ENCODE measurements at regions not wholly inside any gene's neighbourhood (a gene's known extent, or its start where the extent isn't known, plus 50 kb on each side); places are given as distances from the start of the nearest gene placed in this dataset.

DNA sequence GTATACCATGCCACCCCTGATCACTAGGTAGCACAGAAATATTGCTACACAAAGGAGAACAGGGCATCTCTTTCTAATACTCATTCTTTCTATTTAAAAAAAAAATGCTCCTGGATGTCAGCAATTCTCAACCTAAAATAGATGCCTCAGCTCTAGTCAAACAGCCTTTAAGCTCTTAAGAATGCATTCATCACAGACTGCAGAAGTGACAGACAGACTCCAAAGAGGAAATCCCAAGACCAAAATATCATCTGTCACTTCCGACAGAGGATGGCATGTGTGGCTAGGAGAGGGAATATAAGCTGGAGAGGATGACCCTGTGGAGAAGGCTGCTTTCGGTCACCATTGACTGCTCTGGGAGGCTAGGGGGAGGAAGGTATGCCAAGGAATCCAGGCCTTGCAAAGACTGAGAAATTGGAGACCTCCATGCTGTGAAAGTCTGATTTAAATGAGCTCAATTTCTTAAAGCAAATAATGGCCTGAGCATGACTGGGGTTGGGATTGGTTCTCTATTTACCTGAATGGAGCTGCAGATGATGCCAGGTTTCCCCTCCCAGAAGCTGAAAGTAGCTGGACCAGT is 277.4 kb downstream of the BRINP2 start:
- TF ChIP-seq, protein P1, sequence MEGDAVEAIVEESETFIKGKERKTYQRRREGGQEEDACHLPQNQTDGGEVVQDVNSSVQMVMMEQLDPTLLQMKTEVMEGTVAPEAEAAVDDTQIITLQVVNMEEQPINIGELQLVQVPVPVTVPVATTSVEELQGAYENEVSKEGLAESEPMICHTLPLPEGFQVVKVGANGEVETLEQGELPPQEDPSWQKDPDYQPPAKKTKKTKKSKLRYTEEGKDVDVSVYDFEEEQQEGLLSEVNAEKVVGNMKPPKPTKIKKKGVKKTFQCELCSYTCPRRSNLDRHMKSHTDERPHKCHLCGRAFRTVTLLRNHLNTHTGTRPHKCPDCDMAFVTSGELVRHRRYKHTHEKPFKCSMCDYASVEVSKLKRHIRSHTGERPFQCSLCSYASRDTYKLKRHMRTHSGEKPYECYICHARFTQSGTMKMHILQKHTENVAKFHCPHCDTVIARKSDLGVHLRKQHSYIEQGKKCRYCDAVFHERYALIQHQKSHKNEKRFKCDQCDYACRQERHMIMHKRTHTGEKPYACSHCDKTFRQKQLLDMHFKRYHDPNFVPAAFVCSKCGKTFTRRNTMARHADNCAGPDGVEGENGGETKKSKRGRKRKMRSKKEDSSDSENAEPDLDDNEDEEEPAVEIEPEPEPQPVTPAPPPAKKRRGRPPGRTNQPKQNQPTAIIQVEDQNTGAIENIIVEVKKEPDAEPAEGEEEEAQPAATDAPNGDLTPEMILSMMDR (IDR thresholded peaks at IDR 0.05) = no peak
- no peak for TF ChIP-seq POLR2A (IDR thresholded peaks at IDR 0.05)

Measured in adrenal gland (tissue), 5 donors.